ENCODE measurements at regions not wholly inside any gene's neighbourhood (a gene's known extent, or its start where the extent isn't known, plus 50 kb on each side); places are given as distances from the start of the nearest gene placed in this dataset.

DNA sequence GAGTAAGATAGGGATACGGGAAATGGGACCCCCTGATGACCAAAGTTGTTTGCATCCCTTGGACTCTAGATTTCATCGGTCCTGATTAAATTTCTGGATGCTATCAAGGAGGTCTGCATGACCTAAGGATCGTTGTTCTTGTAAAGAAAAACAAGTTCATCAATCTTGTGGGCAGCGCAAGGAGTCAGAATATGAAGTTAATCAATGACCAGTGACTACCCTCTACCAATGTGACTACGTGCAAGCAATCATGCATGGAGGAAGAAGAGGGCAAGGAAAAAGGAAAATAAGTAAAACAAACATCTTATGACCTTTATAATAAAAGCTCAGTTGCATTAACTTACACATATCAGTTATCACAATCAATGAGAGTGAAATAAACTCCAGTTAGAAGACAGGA is 139.7 kb downstream of the RTP4 start:
- TF ChIP-seq, protein P1, sequence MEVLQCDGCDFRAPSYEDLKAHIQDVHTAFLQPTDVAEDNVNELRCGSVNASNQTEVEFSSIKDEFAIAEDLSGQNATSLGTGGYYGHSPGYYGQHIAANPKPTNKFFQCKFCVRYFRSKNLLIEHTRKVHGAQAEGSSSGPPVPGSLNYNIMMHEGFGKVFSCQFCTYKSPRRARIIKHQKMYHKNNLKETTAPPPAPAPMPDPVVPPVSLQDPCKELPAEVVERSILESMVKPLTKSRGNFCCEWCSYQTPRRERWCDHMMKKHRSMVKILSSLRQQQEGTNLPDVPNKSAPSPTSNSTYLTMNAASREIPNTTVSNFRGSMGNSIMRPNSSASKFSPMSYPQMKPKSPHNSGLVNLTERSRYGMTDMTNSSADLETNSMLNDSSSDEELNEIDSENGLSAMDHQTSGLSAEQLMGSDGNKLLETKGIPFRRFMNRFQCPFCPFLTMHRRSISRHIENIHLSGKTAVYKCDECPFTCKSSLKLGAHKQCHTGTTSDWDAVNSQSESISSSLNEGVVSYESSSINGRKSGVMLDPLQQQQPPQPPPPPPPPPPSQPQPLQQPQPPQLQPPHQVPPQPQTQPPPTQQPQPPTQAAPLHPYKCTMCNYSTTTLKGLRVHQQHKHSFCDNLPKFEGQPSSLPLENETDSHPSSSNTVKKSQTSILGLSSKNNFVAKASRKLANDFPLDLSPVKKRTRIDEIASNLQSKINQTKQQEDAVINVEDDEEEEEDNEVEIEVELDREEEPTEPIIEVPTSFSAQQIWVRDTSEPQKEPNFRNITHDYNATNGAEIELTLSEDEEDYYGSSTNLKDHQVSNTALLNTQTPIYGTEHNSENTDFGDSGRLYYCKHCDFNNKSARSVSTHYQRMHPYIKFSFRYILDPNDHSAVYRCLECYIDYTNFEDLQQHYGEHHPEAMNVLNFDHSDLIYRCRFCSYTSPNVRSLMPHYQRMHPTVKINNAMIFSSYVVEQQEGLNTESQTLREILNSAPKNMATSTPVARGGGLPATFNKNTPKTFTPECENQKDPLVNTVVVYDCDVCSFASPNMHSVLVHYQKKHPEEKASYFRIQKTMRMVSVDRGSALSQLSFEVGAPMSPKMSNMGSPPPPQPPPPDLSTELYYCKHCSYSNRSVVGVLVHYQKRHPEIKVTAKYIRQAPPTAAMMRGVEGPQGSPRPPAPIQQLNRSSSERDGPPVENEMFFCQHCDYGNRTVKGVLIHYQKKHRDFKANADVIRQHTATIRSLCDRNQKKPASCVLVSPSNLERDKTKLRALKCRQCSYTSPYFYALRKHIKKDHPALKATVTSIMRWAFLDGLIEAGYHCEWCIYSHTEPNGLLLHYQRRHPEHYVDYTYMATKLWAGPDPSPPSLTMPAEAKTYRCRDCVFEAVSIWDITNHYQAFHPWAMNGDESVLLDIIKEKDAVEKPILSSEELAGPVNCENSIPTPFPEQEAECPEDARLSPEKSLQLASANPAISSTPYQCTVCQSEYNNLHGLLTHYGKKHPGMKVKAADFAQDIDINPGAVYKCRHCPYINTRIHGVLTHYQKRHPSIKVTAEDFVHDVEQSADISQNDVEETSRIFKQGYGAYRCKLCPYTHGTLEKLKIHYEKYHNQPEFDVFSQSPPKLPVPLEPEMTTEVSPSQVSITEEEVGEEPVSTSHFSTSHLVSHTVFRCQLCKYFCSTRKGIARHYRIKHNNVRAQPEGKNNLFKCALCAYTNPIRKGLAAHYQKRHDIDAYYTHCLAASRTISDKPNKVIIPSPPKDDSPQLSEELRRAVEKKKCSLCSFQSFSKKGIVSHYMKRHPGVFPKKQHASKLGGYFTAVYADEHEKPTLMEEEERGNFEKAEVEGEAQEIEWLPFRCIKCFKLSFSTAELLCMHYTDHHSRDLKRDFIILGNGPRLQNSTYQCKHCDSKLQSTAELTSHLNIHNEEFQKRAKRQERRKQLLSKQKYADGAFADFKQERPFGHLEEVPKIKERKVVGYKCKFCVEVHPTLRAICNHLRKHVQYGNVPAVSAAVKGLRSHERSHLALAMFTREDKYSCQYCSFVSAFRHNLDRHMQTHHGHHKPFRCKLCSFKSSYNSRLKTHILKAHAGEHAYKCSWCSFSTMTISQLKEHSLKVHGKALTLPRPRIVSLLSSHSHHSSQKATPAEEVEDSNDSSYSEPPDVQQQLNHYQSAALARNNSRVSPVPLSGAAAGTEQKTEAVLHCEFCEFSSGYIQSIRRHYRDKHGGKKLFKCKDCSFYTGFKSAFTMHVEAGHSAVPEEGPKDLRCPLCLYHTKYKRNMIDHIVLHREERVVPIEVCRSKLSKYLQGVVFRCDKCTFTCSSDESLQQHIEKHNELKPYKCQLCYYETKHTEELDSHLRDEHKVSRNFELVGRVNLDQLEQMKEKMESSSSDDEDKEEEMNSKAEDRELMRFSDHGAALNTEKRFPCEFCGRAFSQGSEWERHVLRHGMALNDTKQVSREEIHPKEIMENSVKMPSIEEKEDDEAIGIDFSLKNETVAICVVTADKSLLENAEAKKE (CRISPR knock-in tag; IDR thresholded peaks at IDR 0.05) = no peak
- TF ChIP-seq ZNF114 (CRISPR knock-in tag; IDR thresholded peaks at IDR 0.05) (no peak), CREB1 (CRISPR knock-in tag; IDR thresholded peaks at IDR 0.05; ENCODE audit: low read depth) (no peak), NANOG (IDR thresholded peaks at IDR 0.05; ENCODE audit: borderline replicate concordance) (no peak), JUNB (IDR thresholded peaks at IDR 0.05; ENCODE audit: unreplicated experiment) (no peak), STAT1 (IDR thresholded peaks at IDR 0.05; ENCODE audit: unreplicated experiment) (no peak)
- TF ChIP-seq, protein P2, sequence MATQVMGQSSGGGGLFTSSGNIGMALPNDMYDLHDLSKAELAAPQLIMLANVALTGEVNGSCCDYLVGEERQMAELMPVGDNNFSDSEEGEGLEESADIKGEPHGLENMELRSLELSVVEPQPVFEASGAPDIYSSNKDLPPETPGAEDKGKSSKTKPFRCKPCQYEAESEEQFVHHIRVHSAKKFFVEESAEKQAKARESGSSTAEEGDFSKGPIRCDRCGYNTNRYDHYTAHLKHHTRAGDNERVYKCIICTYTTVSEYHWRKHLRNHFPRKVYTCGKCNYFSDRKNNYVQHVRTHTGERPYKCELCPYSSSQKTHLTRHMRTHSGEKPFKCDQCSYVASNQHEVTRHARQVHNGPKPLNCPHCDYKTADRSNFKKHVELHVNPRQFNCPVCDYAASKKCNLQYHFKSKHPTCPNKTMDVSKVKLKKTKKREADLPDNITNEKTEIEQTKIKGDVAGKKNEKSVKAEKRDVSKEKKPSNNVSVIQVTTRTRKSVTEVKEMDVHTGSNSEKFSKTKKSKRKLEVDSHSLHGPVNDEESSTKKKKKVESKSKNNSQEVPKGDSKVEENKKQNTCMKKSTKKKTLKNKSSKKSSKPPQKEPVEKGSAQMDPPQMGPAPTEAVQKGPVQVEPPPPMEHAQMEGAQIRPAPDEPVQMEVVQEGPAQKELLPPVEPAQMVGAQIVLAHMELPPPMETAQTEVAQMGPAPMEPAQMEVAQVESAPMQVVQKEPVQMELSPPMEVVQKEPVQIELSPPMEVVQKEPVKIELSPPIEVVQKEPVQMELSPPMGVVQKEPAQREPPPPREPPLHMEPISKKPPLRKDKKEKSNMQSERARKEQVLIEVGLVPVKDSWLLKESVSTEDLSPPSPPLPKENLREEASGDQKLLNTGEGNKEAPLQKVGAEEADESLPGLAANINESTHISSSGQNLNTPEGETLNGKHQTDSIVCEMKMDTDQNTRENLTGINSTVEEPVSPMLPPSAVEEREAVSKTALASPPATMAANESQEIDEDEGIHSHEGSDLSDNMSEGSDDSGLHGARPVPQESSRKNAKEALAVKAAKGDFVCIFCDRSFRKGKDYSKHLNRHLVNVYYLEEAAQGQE (IDR thresholded peaks at IDR 0.05; ENCODE audit: unreplicated experiment) = no peak
- DNase-seq (ENCODE audit: low spot score) (no peak), ATAC-seq (no peak)
- no peaks in the 10 kb centered on the region; the same call in 1 of the 2 replicates for H3K9me2 ChIP-seq (ENCODE audit: insufficient read depth)
- Mint-ChIP-seq H3K36me3 (ENCODE audit: low read depth) (peaks cover 21% of the 10 kb centered on the region), H3K9me3 (peaks cover 21% of the 10 kb centered on the region), H3K27me3 (ENCODE audit: insufficient read depth, low read depth, poor library complexity) (peaks cover 2% of the 10 kb centered on the region), H3K4me3 (no peak overlapping the region), H3K4me1 (peaks cover 14% of the 10 kb centered on the region; the same call in 2 of the 3 replicates), H3K27ac (no peak overlapping the region)
- H3K27ac ChIP-seq (ENCODE audit: low read depth) = no peak overlapping the region
- H3K79me2 ChIP-seq (replicated peaks; ENCODE audit: insufficient read depth) = no peaks in the 10 kb centered on the region
- H4K20me1 ChIP-seq (replicated peaks; ENCODE audit: insufficient read depth) = no peaks in the 10 kb centered on the region
- peaks cover 10% of the 10 kb centered on the region for H3K4me1 ChIP-seq (ENCODE audit: insufficient read depth)
- H3K36me3 ChIP-seq (ENCODE audit: insufficient read depth) = peaks cover 7% of the 10 kb centered on the region; the same call in 1 of the 2 replicates
- H2AFZ ChIP-seq = peak overlapping the region; percentile 9; the same call in 1 of the 2 replicates
- no peaks in the 10 kb centered on the region for H3K27me3 ChIP-seq (ENCODE audit: insufficient read depth)
- H3F3A ChIP-seq (replicated peaks; ENCODE audit: low read depth) = no peaks in the 10 kb centered on the region
- H3K4me2 ChIP-seq = no peak overlapping the region
- no peak overlapping the region for H3K4me3 ChIP-seq

All from GM23338 (cell line).